ENCODE measurements at regions not wholly inside any gene's neighbourhood (a gene's known extent, or its start where the extent isn't known, plus 50 kb on each side); places are given as distances from the start of the nearest gene placed in this dataset.

- DNase-seq: no peak
These were observed 604.8 kb upstream of the IGFBP3 start for GRCh38 chr7:46525876-46526275.

- DNase-seq: no peak
These were observed 603.3 kb upstream of the IGFBP3 start for GRCh38 chr7:46524350-46524749.

- DNase-seq: no peak
These were observed 601.4 kb upstream of the IGFBP3 start for GRCh38 chr7:46522354-46522906.

DNA sequence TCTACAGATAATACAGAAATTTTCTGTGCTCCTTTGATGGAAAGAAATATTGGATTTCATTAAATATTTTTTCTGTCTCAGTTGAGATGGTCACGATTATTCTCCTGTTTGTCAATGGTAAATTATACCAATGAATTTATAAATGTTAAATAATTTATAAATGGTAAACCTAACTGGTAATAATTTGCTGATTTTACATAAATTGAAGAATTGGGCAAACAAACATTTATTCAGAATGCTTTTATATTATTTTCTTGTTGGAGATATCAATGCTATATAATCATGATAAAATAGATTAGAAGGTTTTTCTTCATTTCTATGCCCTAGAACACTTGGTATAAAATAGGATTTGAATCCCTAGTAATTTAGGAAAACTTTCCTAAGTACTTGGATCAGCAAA lies 597.6 kb upstream of the IGFBP3 start:
- no peak for DNase-seq

- DNase-seq: no peak
These were observed 594.9 kb upstream of the IGFBP3 start for GRCh38 chr7:46515844-46516590.

- no peak for DNase-seq
These were observed 592.4 kb upstream of the IGFBP3 start for GRCh38 chr7:46513447-46513848.

GRCh38 chr7:46512891-46513413 lies 591.9 kb upstream of the IGFBP3 start:
- no peak for DNase-seq

DNA sequence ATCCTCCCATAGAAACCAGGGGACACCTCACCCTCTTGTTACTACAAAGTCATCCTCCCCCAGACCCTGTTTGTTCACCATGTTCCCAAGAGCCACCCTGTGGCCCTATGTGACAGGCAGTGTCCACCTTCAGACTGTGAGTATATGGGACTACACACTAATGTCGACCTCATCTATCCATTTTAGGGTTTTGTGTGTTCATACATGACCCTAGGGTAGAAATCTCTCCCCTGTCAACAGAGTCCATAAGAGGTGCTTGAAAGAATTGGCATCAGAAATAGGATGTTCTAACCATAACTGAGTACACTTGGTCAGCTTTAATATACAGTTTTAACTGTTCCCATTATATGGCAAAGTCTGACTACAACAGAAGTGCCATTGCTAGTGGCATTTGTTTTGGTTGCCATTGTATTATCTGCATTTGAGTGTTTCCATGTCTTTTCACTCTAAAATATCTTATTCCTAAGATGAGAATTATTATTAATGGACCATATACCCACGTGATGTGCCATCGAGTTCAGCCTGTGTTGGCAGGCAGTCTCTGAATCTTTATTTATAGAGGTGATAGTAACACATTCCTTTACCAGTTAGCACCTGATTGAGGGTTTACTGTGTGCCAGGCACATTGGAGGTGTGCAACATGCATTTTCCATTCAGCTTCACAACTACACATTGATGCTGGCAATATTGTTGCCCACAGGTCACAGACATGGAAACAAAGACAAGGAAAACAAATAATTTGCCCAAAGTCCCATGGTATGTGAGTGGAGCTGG lies 590.6 kb upstream of the IGFBP3 start:
- no peak for DNase-seq

- no peak for DNase-seq
These were observed 587.5 kb upstream of the IGFBP3 start for GRCh38 chr7:46508583-46508982.

GRCh38 chr7:46507560-46507959 lies 586.5 kb upstream of the IGFBP3 start:
- DNase-seq: no peak

DNA sequence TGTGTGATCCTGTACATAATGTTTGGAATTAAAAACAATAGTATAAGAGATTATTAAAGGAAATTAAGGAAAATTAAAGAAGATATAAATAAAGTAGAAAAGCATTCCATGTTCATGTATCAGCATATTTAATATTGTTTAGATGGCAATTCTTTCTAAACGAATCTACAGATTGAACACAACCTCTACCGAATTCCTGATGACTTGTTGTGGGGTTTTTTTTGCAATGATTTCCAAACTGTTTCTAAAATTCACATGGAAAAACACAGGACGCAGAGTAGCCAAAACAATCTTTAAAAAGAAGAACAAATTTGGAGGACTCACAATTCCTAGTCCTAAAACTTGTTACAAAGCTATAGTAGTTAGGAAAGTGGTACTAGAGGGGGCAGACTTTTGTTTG lies 573.4 kb upstream of the IGFBP3 start:
- no peak for DNase-seq

DNA sequence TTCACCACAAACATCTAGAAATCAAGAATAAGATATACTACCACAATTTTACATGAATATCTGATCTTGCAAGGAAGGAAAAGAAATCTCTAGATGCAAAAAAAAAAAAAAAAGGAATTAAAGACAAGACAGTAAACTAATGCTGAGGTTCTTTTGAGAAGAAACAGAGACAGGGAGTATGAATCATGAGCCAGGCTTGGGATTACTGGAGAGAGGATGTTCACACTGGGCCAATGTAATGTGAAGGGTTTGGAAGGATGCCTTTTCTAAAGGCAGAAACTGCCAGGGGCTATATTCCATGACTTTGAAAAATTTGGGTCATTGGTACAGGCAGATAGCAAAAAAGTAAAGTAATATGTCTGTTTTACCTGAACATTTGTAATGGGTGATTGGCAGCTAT lies 573.0 kb upstream of the IGFBP3 start:
- DNase-seq: no peak

DNA sequence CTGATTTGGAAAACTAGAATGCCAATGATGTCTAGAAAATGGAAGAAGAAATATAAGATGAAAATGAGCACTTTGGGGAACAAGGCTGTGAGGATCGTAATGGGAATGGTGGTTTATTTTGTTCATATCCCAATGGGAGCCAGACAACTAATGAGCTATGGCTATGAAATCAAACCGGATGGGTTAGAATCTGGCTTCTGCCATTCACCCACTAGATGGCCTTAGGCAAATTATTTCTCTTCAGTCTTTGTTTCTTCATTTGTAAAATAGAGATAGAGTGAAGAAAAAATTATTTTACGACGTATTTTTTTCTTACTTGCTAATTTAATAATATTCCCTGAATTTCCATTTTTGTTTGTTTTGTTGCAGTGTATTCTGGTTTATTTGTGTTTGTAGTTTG lies 572.1 kb upstream of the IGFBP3 start:
- DNase-seq: no peak

- no peak for DNase-seq
These were observed 571.4 kb upstream of the IGFBP3 start for GRCh38 chr7:46492466-46492865.

GRCh38 chr7:46490406-46490805 lies 569.3 kb upstream of the IGFBP3 start:
- no peak for DNase-seq

DNA sequence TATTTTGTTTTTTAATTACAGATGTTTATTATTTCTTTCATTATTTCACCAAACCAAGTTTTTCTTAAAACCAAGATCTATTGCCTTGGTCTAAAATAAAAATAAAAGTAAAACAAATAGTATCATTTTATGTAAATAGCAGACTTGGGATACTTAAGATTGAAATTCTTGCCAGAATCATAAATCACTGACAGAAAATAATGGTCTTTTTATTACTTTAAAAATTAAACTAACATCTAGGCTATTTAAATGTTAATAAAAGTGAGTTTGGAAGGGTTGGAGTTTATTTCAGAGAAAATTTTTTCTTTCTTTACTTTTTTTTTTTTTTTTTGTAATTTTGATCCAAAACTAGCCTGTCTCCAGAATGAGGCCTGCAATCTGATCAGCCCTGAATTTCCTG lies 568.0 kb upstream of the IGFBP3 start:
- no peak for DNase-seq

- no peak for DNase-seq
These were observed 567.5 kb upstream of the IGFBP3 start for GRCh38 chr7:46488607-46489006.

DNA sequence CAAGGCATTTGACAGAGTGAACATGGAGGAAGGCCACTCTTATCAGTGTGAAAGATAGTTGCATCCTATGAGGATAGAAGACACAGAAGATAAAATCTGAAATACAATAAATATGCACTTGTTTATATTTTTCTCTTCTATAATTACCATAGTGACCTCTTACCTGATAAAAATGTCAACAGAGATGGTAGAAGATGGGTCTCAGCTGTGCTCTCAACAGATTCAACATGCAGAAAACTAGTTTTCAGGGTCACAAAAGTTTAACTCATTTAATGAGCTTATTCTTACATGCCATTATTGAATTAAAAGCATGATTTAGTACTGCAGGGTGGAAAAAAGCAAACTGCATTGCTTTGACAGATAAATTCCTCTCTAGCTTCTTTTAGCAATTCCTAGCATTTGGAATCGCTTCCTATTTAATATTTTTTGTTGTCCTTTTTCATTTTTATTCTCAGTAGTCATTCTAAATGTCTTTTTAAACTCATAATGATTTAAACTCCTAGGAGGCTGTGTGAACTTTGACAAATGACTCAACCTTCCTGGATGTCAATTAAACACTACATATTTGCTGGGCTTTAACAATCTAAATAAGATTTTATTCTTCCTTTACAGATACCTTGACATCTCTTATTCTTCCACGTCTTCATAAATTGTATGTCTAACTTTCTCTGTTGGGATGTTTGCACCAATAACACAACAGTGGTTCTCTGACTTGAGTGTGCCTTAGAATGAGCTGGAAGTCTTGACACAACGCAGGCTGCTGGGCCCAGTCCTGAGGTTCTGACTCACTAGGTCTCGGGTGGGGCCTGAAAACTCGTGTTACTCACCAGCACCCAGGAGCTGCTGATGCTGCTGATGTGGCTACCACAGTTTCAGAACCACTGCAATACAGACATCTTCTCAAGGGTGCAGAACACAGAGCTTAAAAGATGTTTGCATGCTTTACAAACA lies 565.5 kb upstream of the IGFBP3 start:
- no peak for DNase-seq

- no peak for DNase-seq
These were observed 564.5 kb upstream of the IGFBP3 start for GRCh38 chr7:46485481-46486065.

- DNase-seq: no peak
These were observed 563.8 kb upstream of the IGFBP3 start for GRCh38 chr7:46484906-46485305.

DNA sequence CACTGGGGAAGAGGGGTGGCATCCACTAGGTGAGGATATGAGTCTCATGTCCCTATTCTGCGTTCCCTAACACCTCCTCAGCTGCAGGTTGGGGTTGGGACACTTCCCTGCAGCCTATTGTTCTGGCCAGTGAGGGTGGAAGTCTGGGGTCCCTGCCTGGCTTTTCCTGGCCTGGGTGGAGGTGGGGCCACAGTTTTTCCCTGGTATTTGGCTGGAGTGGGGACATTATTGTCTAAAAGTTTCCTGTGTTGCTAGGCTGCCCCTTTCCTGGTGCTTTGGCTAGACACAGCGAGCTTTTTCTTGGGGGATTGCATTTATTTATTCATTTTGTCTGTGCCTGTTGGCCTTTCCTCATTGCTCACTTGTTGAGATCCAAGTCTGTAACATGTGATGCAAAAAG lies 559.5 kb upstream of the IGFBP3 start:
- DNase-seq: no peak

GRCh38 chr7:46479680-46480079 lies 558.6 kb upstream of the IGFBP3 start:
- no peak for DNase-seq

Data from cerebellar nuclear complex (tissue), 1 donor.